Activated naive CD8-positive, alpha-beta T cell (primary cell): ENCODE measurements at regions not wholly inside any gene's neighbourhood (a gene's known extent, or its start where the extent isn't known, plus 50 kb on each side); places are given as distances from the start of the nearest gene placed in this dataset.
"Not testable (repeated sequence)": the region's sequence is repeated elsewhere in the genome, so short reads cannot be mapped to it uniquely, and the experiment has no call there.

Source experiments
- H3K27ac Mint-ChIP-seq: one replicate; pipeline ENCODE4 v1.8.0; 2021; ENCODE audit warnings: mixed read lengths
- H3K27me3 Mint-ChIP-seq: one replicate; pipeline ENCODE4 v1.8.0; 2021; ENCODE audit warnings: mixed read lengths
- H3K36me3 Mint-ChIP-seq: one replicate; pipeline ENCODE4 v1.8.0; 2021; ENCODE audit warnings: mixed read lengths
- H3K4me1 Mint-ChIP-seq: one replicate; pipeline ENCODE4 v1.8.0; 2021; ENCODE audit warnings: low read depth, mixed read lengths
- H3K4me3 Mint-ChIP-seq: one replicate; pipeline ENCODE4 v1.8.0; 2021; ENCODE audit warnings: mild to moderate bottlenecking, mixed read lengths
- H3K9me3 Mint-ChIP-seq: one replicate; pipeline ENCODE4 v1.8.0; 2021; ENCODE audit warnings: low read depth, mixed read lengths

GRCh38 chr6:19892260-19892659, 55.1 kb downstream of the ID4 start:
- Mint-ChIP-seq H3K36me3 (no peaks in the 10 kb centered on the region), H3K27ac (no peak overlapping the region), H3K4me1 (no peaks in the 10 kb centered on the region), H3K9me3 (no peaks in the 10 kb centered on the region), H3K27me3 (peaks cover 2% of the 10 kb centered on the region), H3K4me3 (no peak overlapping the region)

- no peak overlapping the region for H3K4me3 Mint-ChIP-seq
- H3K27ac Mint-ChIP-seq = no peak overlapping the region
- H3K36me3 Mint-ChIP-seq = no peaks in the 10 kb centered on the region
- H3K9me3 Mint-ChIP-seq = no peaks in the 10 kb centered on the region
- H3K27me3 Mint-ChIP-seq = no peaks in the 10 kb centered on the region
- H3K4me1 Mint-ChIP-seq = no peaks in the 10 kb centered on the region
Measured at GRCh38 chr6:19895866-19896692, 58.9 kb downstream of the ID4 start.

GRCh38 chr6:19896693-19897010, 59.5 kb downstream of the ID4 start:
- Mint-ChIP-seq H3K27me3 (no peaks in the 10 kb centered on the region), H3K4me1 (no peaks in the 10 kb centered on the region), H3K36me3 (no peaks in the 10 kb centered on the region), H3K4me3 (no peak overlapping the region), H3K27ac (no peak overlapping the region), H3K9me3 (no peaks in the 10 kb centered on the region)

- no peak overlapping the region for H3K27ac Mint-ChIP-seq
- H3K36me3 Mint-ChIP-seq = no peaks in the 10 kb centered on the region
- no peaks in the 10 kb centered on the region for H3K27me3 Mint-ChIP-seq
- no peaks in the 10 kb centered on the region for H3K4me1 Mint-ChIP-seq
- no peak overlapping the region for H3K4me3 Mint-ChIP-seq
- H3K9me3 Mint-ChIP-seq = no peaks in the 10 kb centered on the region
Measured at GRCh38 chr6:19898141-19898740, 61.1 kb downstream of the ID4 start.

GRCh38 chr6:19902201-19902600, 65.0 kb downstream of the ID4 start:
- Mint-ChIP-seq H3K4me3 (no peak overlapping the region), H3K27me3 (no peaks in the 10 kb centered on the region), H3K4me1 (no peaks in the 10 kb centered on the region), H3K36me3 (no peaks in the 10 kb centered on the region), H3K27ac (no peak overlapping the region), H3K9me3 (peaks cover 9% of the 10 kb centered on the region)

GRCh38 chr6:19904408-19904807, 67.2 kb downstream of the ID4 start:
- not testable (repeated sequence) for H3K4me1 Mint-ChIP-seq, H3K4me3 Mint-ChIP-seq, H3K27me3 Mint-ChIP-seq, H3K36me3 Mint-ChIP-seq, H3K9me3 Mint-ChIP-seq, H3K27ac Mint-ChIP-seq

GRCh38 chr6:19905584-19905983, 68.4 kb downstream of the ID4 start:
- Mint-ChIP-seq H3K27me3 (no peaks in the 10 kb centered on the region), H3K9me3 (peaks cover 9% of the 10 kb centered on the region), H3K4me1 (no peaks in the 10 kb centered on the region), H3K27ac (no peak overlapping the region), H3K4me3 (no peak overlapping the region), H3K36me3 (no peaks in the 10 kb centered on the region)

GRCh38 chr6:19906171-19906570, 69.0 kb downstream of the ID4 start:
- H3K27ac Mint-ChIP-seq = no peak overlapping the region
- no peaks in the 10 kb centered on the region for H3K27me3 Mint-ChIP-seq
- H3K36me3 Mint-ChIP-seq = no peaks in the 10 kb centered on the region
- no peak overlapping the region for H3K4me3 Mint-ChIP-seq
- H3K4me1 Mint-ChIP-seq = no peaks in the 10 kb centered on the region
- H3K9me3 Mint-ChIP-seq = peaks cover 9% of the 10 kb centered on the region

- H3K36me3 Mint-ChIP-seq = no peaks in the 10 kb centered on the region
- H3K4me1 Mint-ChIP-seq = no peaks in the 10 kb centered on the region
- no peak overlapping the region for H3K4me3 Mint-ChIP-seq
- peaks cover 12% of the 10 kb centered on the region for H3K9me3 Mint-ChIP-seq
- H3K27ac Mint-ChIP-seq = no peak overlapping the region
- H3K27me3 Mint-ChIP-seq = no peaks in the 10 kb centered on the region
Measured at GRCh38 chr6:19911223-19911622, 74.1 kb downstream of the ID4 start.

- Mint-ChIP-seq H3K27ac (no peak overlapping the region), H3K27me3 (peaks cover 2% of the 10 kb centered on the region), H3K4me3 (no peak overlapping the region), H3K36me3 (no peaks in the 10 kb centered on the region), H3K4me1 (no peaks in the 10 kb centered on the region), H3K9me3 (peaks cover 12% of the 10 kb centered on the region)
Measured at GRCh38 chr6:19918436-19918835, 81.3 kb downstream of the ID4 start.

- Mint-ChIP-seq H3K4me3 (no peak overlapping the region), H3K27me3 (peaks cover 3% of the 10 kb centered on the region), H3K36me3 (no peaks in the 10 kb centered on the region), H3K4me1 (no peaks in the 10 kb centered on the region), H3K9me3 (no peaks in the 10 kb centered on the region), H3K27ac (no peak overlapping the region)
Measured at GRCh38 chr6:19921786-19922185, 84.6 kb downstream of the ID4 start.

- H3K27ac Mint-ChIP-seq = no peak overlapping the region
- H3K27me3 Mint-ChIP-seq = peaks cover 3% of the 10 kb centered on the region
- no peaks in the 10 kb centered on the region for H3K36me3 Mint-ChIP-seq
- no peaks in the 10 kb centered on the region for H3K9me3 Mint-ChIP-seq
- no peak overlapping the region for H3K4me3 Mint-ChIP-seq
- H3K4me1 Mint-ChIP-seq = no peaks in the 10 kb centered on the region
Measured at GRCh38 chr6:19925533-19925932, 88.4 kb downstream of the ID4 start.

GRCh38 chr6:19928461-19928860, 91.3 kb downstream of the ID4 start:
- Mint-ChIP-seq H3K27ac (no peak overlapping the region), H3K9me3 (no peaks in the 10 kb centered on the region), H3K36me3 (no peaks in the 10 kb centered on the region), H3K4me1 (no peaks in the 10 kb centered on the region), H3K27me3 (peaks cover under 1% of the 10 kb centered on the region), H3K4me3 (no peak overlapping the region)

GRCh38 chr6:19929312-19929711, 92.1 kb downstream of the ID4 start:
- no peaks in the 10 kb centered on the region for H3K36me3 Mint-ChIP-seq
- H3K4me1 Mint-ChIP-seq = no peaks in the 10 kb centered on the region
- H3K4me3 Mint-ChIP-seq = no peak overlapping the region
- no peaks in the 10 kb centered on the region for H3K9me3 Mint-ChIP-seq
- H3K27ac Mint-ChIP-seq = no peak overlapping the region
- H3K27me3 Mint-ChIP-seq = no peaks in the 10 kb centered on the region

- no peak overlapping the region for H3K27ac Mint-ChIP-seq
- no peaks in the 10 kb centered on the region for H3K27me3 Mint-ChIP-seq
- H3K9me3 Mint-ChIP-seq = no peaks in the 10 kb centered on the region
- no peaks in the 10 kb centered on the region for H3K4me1 Mint-ChIP-seq
- no peak overlapping the region for H3K4me3 Mint-ChIP-seq
- no peaks in the 10 kb centered on the region for H3K36me3 Mint-ChIP-seq
Measured at GRCh38 chr6:19934996-19935591, 97.9 kb downstream of the ID4 start.

GRCh38 chr6:19939321-19939720, 102.2 kb downstream of the ID4 start:
- not testable (repeated sequence) for H3K4me1 Mint-ChIP-seq, H3K9me3 Mint-ChIP-seq, H3K27me3 Mint-ChIP-seq, H3K27ac Mint-ChIP-seq, H3K4me3 Mint-ChIP-seq, H3K36me3 Mint-ChIP-seq
